ENCODE measurements at regions not wholly inside any gene's neighbourhood (a gene's known extent, or its start where the extent isn't known, plus 50 kb on each side); places are given as distances from the start of the nearest gene placed in this dataset.

GRCh38 chr14:44009642-44010041 is 497.4 kb downstream of the FSCB start:
- TF ChIP-seq, protein P1, sequence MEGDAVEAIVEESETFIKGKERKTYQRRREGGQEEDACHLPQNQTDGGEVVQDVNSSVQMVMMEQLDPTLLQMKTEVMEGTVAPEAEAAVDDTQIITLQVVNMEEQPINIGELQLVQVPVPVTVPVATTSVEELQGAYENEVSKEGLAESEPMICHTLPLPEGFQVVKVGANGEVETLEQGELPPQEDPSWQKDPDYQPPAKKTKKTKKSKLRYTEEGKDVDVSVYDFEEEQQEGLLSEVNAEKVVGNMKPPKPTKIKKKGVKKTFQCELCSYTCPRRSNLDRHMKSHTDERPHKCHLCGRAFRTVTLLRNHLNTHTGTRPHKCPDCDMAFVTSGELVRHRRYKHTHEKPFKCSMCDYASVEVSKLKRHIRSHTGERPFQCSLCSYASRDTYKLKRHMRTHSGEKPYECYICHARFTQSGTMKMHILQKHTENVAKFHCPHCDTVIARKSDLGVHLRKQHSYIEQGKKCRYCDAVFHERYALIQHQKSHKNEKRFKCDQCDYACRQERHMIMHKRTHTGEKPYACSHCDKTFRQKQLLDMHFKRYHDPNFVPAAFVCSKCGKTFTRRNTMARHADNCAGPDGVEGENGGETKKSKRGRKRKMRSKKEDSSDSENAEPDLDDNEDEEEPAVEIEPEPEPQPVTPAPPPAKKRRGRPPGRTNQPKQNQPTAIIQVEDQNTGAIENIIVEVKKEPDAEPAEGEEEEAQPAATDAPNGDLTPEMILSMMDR (conservative IDR thresholded peaks at IDR 0.05; ENCODE audit: low read depth, low read length) = no peak
- TF ChIP-seq EZH2 (IDR thresholded peaks at IDR 0.05; ENCODE audit: borderline replicate concordance, low read depth, low read length, poor library complexity, severe bottlenecking) = no peak
